Smooth muscle cell (in vitro differentiated cells): ENCODE measurements at regions not wholly inside any gene's neighbourhood (a gene's known extent, or its start where the extent isn't known, plus 50 kb on each side); places are given as distances from the start of the nearest gene placed in this dataset.

ENCODE experiments used
- DNase-seq: peaks from one replicate; lab custom pipeline; 2025; ENCODE audit not compliant: unreplicated experiment; lab: John Stamatoyannopoulos, UW
- H2AFZ ChIP-seq: fragments of 200-600 bp; sonication (generic); 2 replicates; pipeline ENCODE4 v1.6.0; 2016; ENCODE audit warnings: antibody characterized with exemption, low read depth, mild to moderate bottlenecking
- H3F3A ChIP-seq: fragments of 200-600 bp; sonication (generic); 2 replicates; pipeline ENCODE4 v1.6.0; 2017; ENCODE audit warnings: antibody characterized with exemption, low read depth
- H3K27ac ChIP-seq: fragments of 200-600 bp; sonication (generic); 2 replicates; pipeline ENCODE4 v1.5.1; 2016; ENCODE audit warnings: low read depth, mild to moderate bottlenecking
- H3K27me3 ChIP-seq: fragments of 200-600 bp; sonication (generic); 2 replicates; pipeline ENCODE4 v1.6.1; 2016; ENCODE audit warnings: low read depth, mild to moderate bottlenecking
- H3K36me3 ChIP-seq: fragments of 200-600 bp; sonication (generic); 2 replicates; pipeline ENCODE4 v1.5.1; 2016; ENCODE audit warnings: low read depth
- H3K4me1 ChIP-seq: fragments of 200-600 bp; sonication (generic); 2 replicates; pipeline ENCODE4 v1.5.1; 2016; ENCODE audit warnings: low read depth
- H3K4me2 ChIP-seq: fragments of 200-600 bp; sonication (generic); 2 replicates; pipeline ENCODE4 v1.6.0; 2016; ENCODE audit warnings: mild to moderate bottlenecking
- H3K4me3 ChIP-seq: fragments of 200-600 bp; sonication (generic); 2 replicates; pipeline ENCODE4 v1.5.1; 2016; ENCODE audit warnings: mild to moderate bottlenecking
- H3K79me2 ChIP-seq: fragments of 200-600 bp; sonication (generic); 2 replicates; pipeline ENCODE4 v1.6.0; 2016; ENCODE audit warnings: low read depth, mild to moderate bottlenecking
- H3K9ac ChIP-seq: fragments of 200-600 bp; sonication (generic); 2 replicates; pipeline ENCODE4 v1.6.0; 2016; ENCODE audit warnings: low read depth
- H3K9me3 ChIP-seq: fragments of 200-600 bp; sonication (generic); replicated peaks from 2 replicates; pipeline ENCODE4 v1.5.1; 2016; ENCODE audit warnings: low read depth
- H4K20me1 ChIP-seq: fragments of 200-600 bp; sonication (generic); 2 replicates; pipeline ENCODE4 v1.6.0; 2016; ENCODE audit warnings: low read depth
- CTCF ChIP-seq: fragments of 200-600 bp; sonication (generic); IDR thresholded peaks from 2 replicates; pipeline ENCODE4 v1.5.1; 2017; ENCODE audit warnings: borderline replicate concordance, mild to moderate bottlenecking, antibody characterized with exemption; ENCODE audit not compliant: insufficient read depth, poor library complexity, severe bottlenecking
- whole genome bisulfite sequencing: methylation state at CpG from one replicate; pipeline ENCODE4 v1.1.7; 2016; ENCODE audit warnings: low lambda C conversion rate; 5-methylcytosine and 5-hydroxymethylcytosine counted together

GRCh38 chr6:4577406-4577805 lies 198.8 kb upstream of the CDYL start:
- Histone ChIP-seq H3K27me3 (no peaks in the 10 kb centered on the region), H3F3A (no peaks in the 10 kb centered on the region), H3K4me2 (no peak overlapping the region), H3K4me1 (no peaks in the 10 kb centered on the region), H3K36me3 (no peaks in the 10 kb centered on the region), H3K9ac (no peak overlapping the region), H3K79me2 (no peaks in the 10 kb centered on the region), H3K27ac (no peak overlapping the region), H2AFZ (no peak overlapping the region), H4K20me1 (no peaks in the 10 kb centered on the region), H3K9me3 (no peaks in the 10 kb centered on the region), H3K4me3 (no peak overlapping the region)
- WGBS, result 47% methylated on average over 2 of the region's 2 CpGs
- TF ChIP-seq CTCF, result no peak
- no peak for DNase-seq

GRCh38 chr6:4575714-4576113 lies 200.5 kb upstream of the CDYL start:
- DNase-seq, result no peak
- no peak overlapping the region for H2AFZ ChIP-seq
- 92% methylated on average over 5 of the region's 5 CpGs for WGBS

GRCh38 chr6:4574007-4574406 lies 202.2 kb upstream of the CDYL start:
- H2AFZ ChIP-seq, result no peak overlapping the region
- no peaks in the 10 kb centered on the region for H3F3A ChIP-seq
- no peaks in the 10 kb centered on the region for H3K4me1 ChIP-seq
- no peaks in the 10 kb centered on the region for H3K79me2 ChIP-seq
- no peak for TF ChIP-seq CTCF
- 83% methylated on average over 2 of the region's 2 CpGs for WGBS
- H4K20me1 ChIP-seq, result no peaks in the 10 kb centered on the region
- no peak for DNase-seq
- H3K4me3 ChIP-seq, result no peak overlapping the region
- no peak overlapping the region for H3K27ac ChIP-seq
- no peak overlapping the region for H3K9ac ChIP-seq
- no peak overlapping the region for H3K4me2 ChIP-seq
- H3K27me3 ChIP-seq, result no peaks in the 10 kb centered on the region
- peaks cover 10% of the 10 kb centered on the region for H3K9me3 ChIP-seq
- H3K36me3 ChIP-seq, result peaks cover 3% of the 10 kb centered on the region

More at GRCh38 chr6:4575714-4576113, 200.5 kb upstream of the CDYL start:
- no peaks in the 10 kb centered on the region for H3K79me2 ChIP-seq
- no peaks in the 10 kb centered on the region for H3K4me1 ChIP-seq
- H3K4me3 ChIP-seq, result no peak overlapping the region
- no peak overlapping the region for H3K27ac ChIP-seq
- H4K20me1 ChIP-seq, result no peaks in the 10 kb centered on the region
- H3K9ac ChIP-seq, result no peak overlapping the region
- H3K4me2 ChIP-seq, result no peak overlapping the region
- peaks cover 3% of the 10 kb centered on the region for H3K36me3 ChIP-seq
- no peaks in the 10 kb centered on the region for H3K27me3 ChIP-seq
- H3K9me3 ChIP-seq, result peaks cover under 1% of the 10 kb centered on the region
- no peak for TF ChIP-seq CTCF
- H3F3A ChIP-seq, result no peaks in the 10 kb centered on the region

- Histone ChIP-seq H4K20me1 (no peaks in the 10 kb centered on the region), H3K4me2 (no peak overlapping the region), H3K9me3 (peaks cover 10% of the 10 kb centered on the region), H3K9ac (no peak overlapping the region), H3K27me3 (no peaks in the 10 kb centered on the region), H3K79me2 (no peaks in the 10 kb centered on the region), H3K4me1 (no peaks in the 10 kb centered on the region), H3F3A (no peaks in the 10 kb centered on the region), H2AFZ (no peak overlapping the region), H3K4me3 (no peak overlapping the region), H3K27ac (no peak overlapping the region), H3K36me3 (peaks cover 3% of the 10 kb centered on the region)
- WGBS, result 93% methylated on average over 2 of the region's 2 CpGs
- DNase-seq, result no peak
- no peak for TF ChIP-seq CTCF
Observed at GRCh38 chr6:4571011-4571410, 205.2 kb upstream of the CDYL start.
